Parathyroid adenoma (tissue), 2 donors: ENCODE measurements at regions not wholly inside any gene's neighbourhood (a gene's known extent, or its start where the extent isn't known, plus 50 kb on each side); places are given as distances from the start of the nearest gene placed in this dataset.
"Not testable (repeated sequence)": the region's sequence is repeated elsewhere in the genome, so short reads cannot be mapped to it uniquely, and the experiment has no call there.

Source experiments
- H2AFZ ChIP-seq: fragments of 300-600 bp; sonication (generic); one replicate; pipeline ENCODE4 v1.7.0; 2017; ENCODE audit warnings: antibody characterized with exemption, mild to moderate bottlenecking
- H3K27ac ChIP-seq: fragments of 300-600 bp; sonication (generic); one replicate; pipeline ENCODE4 v1.7.0; 2017
- H3K27me3 ChIP-seq: fragments of 300-600 bp; sonication (generic); one replicate; pipeline ENCODE4 v1.7.0; 2017; ENCODE audit warnings: low read length; ENCODE audit not compliant: control insufficient read depth, insufficient read depth
- H3K36me3 ChIP-seq: fragments of 300-600 bp; sonication (generic); one replicate; pipeline ENCODE4 v1.7.0; 2017; ENCODE audit warnings: low read length; ENCODE audit not compliant: control insufficient read depth, insufficient read depth
- H3K4me1 ChIP-seq: fragments of 300-600 bp; sonication (generic); one replicate; pipeline ENCODE4 v1.7.0; 2017; ENCODE audit warnings: control low read depth
- H3K4me2 ChIP-seq: fragments of 300-600 bp; sonication (generic); one replicate; pipeline ENCODE4 v1.7.0; 2017; ENCODE audit warnings: low read length
- H3K4me3 ChIP-seq: fragments of 300-600 bp; sonication (generic); one replicate; pipeline ENCODE4 v1.7.0; 2017; ENCODE audit warnings: low read depth, low read length
- H3K79me2 ChIP-seq: fragments of 300-600 bp; sonication (generic); one replicate; pipeline ENCODE4 v1.7.0; 2017; ENCODE audit warnings: control low read depth
- H3K9ac ChIP-seq: fragments of 300-600 bp; sonication (generic); one replicate; pipeline ENCODE4 v1.7.0; 2017; ENCODE audit warnings: mild to moderate bottlenecking
- H3K9me3 ChIP-seq: fragments of 300-600 bp; sonication (generic); one replicate; pipeline ENCODE4 v1.7.0; 2017; ENCODE audit warnings: low read length; ENCODE audit not compliant: control insufficient read depth
- CTCF ChIP-seq: fragments of 300-600 bp; sonication (generic); IDR thresholded peaks from one replicate; pipeline ENCODE4 v1.7.0; 2017; ENCODE audit warnings: antibody characterized with exemption, mild to moderate bottlenecking
- donor health status: primary hyperparathyroidism.

DNA sequence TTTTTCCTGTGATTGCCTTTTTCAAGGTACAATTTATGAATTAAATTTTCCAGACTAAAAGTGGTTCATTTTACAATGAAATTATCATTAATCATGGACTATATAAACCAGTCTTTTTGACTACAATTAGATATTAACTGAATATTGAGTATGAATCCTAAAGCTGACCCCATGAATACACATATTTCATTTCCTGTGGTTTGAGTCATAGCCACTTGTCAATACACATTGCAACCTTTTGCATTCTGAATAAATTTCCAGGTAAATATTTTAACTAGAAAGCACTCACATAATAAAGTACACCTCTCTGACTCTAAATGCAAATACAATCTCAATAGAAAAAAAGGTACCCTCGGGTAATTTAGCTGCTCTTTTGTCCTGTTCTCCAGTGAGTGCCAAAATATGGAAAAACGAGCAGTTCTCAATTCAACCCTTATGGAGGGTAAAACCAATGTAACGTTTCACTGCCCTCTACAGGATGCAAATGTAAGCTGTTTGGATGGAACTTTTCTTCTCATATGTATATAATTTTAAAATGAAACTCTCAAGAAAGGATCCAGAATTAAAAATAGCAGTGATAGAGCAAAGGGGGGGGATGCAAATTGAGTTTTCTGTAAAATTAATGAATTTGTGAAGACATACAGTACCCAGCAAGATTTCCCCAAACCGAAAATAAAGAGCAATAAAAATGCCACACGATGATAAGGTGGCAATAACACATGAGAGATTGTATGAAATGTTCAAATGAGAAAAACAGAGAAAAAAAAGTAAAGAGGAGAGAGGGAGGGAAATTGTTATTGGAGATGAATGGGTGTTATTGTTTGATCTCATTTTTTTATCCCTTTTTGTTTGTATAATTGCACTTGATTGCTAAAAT is 1795.7 kb upstream of the PIK3C3 start:
- Histone ChIP-seq H3K27ac (no peak overlapping the region), H3K9ac (no peak overlapping the region), H3K79me2 (no peaks in the 10 kb centered on the region), H3K27me3 (no peaks in the 10 kb centered on the region), H3K36me3 (no peaks in the 10 kb centered on the region), H3K4me1 (no peaks in the 10 kb centered on the region), H3K4me3 (no peak overlapping the region), H3K4me2 (no peak overlapping the region), H3K9me3 (no peaks in the 10 kb centered on the region), H2AFZ (no peak overlapping the region)
- peak; percentile 60 for TF ChIP-seq CTCF

DNA sequence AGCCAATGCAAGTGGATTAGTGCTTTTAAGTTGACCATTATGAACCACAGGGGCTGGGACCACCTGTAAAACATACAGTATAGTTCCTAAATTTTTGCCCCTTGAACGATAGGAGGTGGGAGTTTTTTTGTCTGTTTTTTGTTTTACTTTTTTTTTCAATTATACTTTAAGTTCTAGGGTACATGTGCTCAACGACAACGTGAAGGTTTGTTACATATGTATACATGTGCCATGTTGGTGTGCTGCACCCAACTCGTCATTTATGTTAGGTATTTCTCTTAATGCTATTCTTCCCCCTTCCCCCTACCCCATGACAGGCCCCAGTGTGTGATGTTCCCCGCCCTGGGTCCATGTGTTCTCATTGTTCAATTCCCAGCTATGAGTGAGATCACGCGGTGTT is 1797.9 kb upstream of the PIK3C3 start:
- Histone ChIP-seq H3K9ac (no peak overlapping the region), H3K9me3 (no peaks in the 10 kb centered on the region), H3K36me3 (no peaks in the 10 kb centered on the region), H3K4me3 (no peak overlapping the region), H3K27me3 (no peaks in the 10 kb centered on the region), H3K79me2 (no peaks in the 10 kb centered on the region), H3K27ac (no peak overlapping the region), H3K4me2 (no peak overlapping the region), H2AFZ (no peak overlapping the region), H3K4me1 (no peaks in the 10 kb centered on the region)
- TF ChIP-seq CTCF = no peak

- Histone ChIP-seq H3K79me2 (no peaks in the 10 kb centered on the region), H3K9me3 (no peaks in the 10 kb centered on the region), H3K4me3 (no peak overlapping the region), H3K9ac (no peak overlapping the region), H2AFZ (no peak overlapping the region), H3K36me3 (no peaks in the 10 kb centered on the region), H3K4me1 (no peaks in the 10 kb centered on the region), H3K4me2 (no peak overlapping the region), H3K27ac (no peak overlapping the region), H3K27me3 (no peaks in the 10 kb centered on the region)
- no peak for TF ChIP-seq CTCF
Measured at GRCh38 chr18:40152859-40153258, 1802.2 kb upstream of the PIK3C3 start.

DNA sequence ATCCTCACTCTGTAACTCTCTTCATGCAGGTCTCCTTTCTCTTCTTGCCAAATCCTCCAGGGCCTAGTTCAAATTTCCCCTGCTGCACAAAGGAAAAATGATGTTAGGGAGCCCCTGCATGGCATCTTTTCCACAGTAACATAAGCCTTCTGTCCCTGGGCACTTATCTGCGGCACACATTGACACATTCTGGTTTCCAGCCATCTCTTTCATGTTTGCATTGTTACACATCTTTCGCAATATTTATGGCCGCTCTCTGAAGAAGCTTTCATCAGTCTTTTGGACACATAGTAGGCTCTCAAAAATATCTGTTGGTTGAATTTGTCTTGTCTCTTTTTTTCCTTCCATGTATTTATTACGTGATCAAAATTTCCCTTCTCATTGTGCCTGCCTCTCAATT is 1806.1 kb upstream of the PIK3C3 start:
- no peaks in the 10 kb centered on the region for H3K27me3 ChIP-seq
- no peak overlapping the region for H3K4me3 ChIP-seq
- TF ChIP-seq CTCF = no peak
- H3K9ac ChIP-seq = no peak overlapping the region
- H3K27ac ChIP-seq = no peak overlapping the region
- H3K79me2 ChIP-seq = no peaks in the 10 kb centered on the region
- no peaks in the 10 kb centered on the region for H3K9me3 ChIP-seq
- no peak overlapping the region for H2AFZ ChIP-seq
- no peaks in the 10 kb centered on the region for H3K36me3 ChIP-seq
- H3K4me2 ChIP-seq = no peak overlapping the region
- H3K4me1 ChIP-seq = no peaks in the 10 kb centered on the region

- no peak for TF ChIP-seq CTCF
- Histone ChIP-seq H3K27ac (no peak overlapping the region), H3K4me2 (no peak overlapping the region), H3K4me1 (no peaks in the 10 kb centered on the region), H3K9ac (no peak overlapping the region), H3K4me3 (no peak overlapping the region), H3K36me3 (no peaks in the 10 kb centered on the region), H3K79me2 (no peaks in the 10 kb centered on the region), H3K27me3 (no peaks in the 10 kb centered on the region), H3K9me3 (no peaks in the 10 kb centered on the region), H2AFZ (no peak overlapping the region)
Measured at GRCh38 chr18:40133253-40133652, 1821.8 kb upstream of the PIK3C3 start.

GRCh38 chr18:40132438-40132837 is 1822.6 kb upstream of the PIK3C3 start:
- not testable (repeated sequence) for H3K27me3 ChIP-seq, H3K4me3 ChIP-seq, H2AFZ ChIP-seq, H3K9ac ChIP-seq, H3K9me3 ChIP-seq, H3K27ac ChIP-seq, H3K4me2 ChIP-seq, H3K4me1 ChIP-seq, H3K36me3 ChIP-seq, H3K79me2 ChIP-seq
